B cell (primary cell): ENCODE measurements at regions not wholly inside any gene's neighbourhood (a gene's known extent, or its start where the extent isn't known, plus 50 kb on each side); places are given as distances from the start of the nearest gene placed in this dataset.
A peak's percentile ranks its signal among the peaks of the same experiment; 100 is the strongest.

Experiments used
- ATAC-seq: fragments of 200-7000 bp; cut with Tn5 transposase; one replicate; pipeline ENCODE4 v1.10.0; 2021; ENCODE audit warnings: low read depth, mild to moderate bottlenecking, moderate number of reproducible peaks, moderate library complexity
- CTCF ChIA-PET: fragments of 350-600 bp; sonication (Branson Sonifier 250); formaldehyde crosslinking; loops from one replicate; lab custom pipeline; 2021; ENCODE audit warnings: antibody characterized with exemption, inconsistent platforms; lab: Charles Lee
- POLR2A ChIA-PET: fragments of 350-600 bp; sonication (Branson Sonifier 250); formaldehyde crosslinking; loops from one replicate; lab custom pipeline; 2021; ENCODE audit warnings: antibody characterized with exemption; lab: Charles Lee
- DNase-seq: peaks from one replicate; pipeline ENCODE4 v3.0.0; 2013
- H2AFZ ChIP-seq: 2 replicates; pipeline ENCODE4 v1.6.1; 2012; ENCODE audit warnings: mild to moderate bottlenecking, low read depth, low read length; ENCODE audit not compliant: insufficient read depth, poor library complexity, severe bottlenecking
- H3K27ac ChIP-seq, 2 donors: 1 replicate in 1 of 2; 2 replicates in 1 of 2; pipeline ENCODE4 v1.5.1; 2012 to 2013; ENCODE audit warnings: low read length in 2 of 2, mild to moderate bottlenecking in 2 of 2, moderate library complexity in 1 of 2
- H3K27me3 ChIP-seq, 4 experiments: fragments of 200-600 bp in 1 of 4; sonication (generic) in 1 of 4; replicated peaks in 1 of 4; 1 replicate in 2 of 4; 2 replicates in 2 of 4; pipeline versions ENCODE4 v1.6.1 to v1.7.0; 2013 to 2016; ENCODE audit warnings: low read length in 3 of 4, mild to moderate bottlenecking in 2 of 4, mixed read lengths in 1 of 4, moderate library complexity in 1 of 4; ENCODE audit not compliant: insufficient read depth in 4 of 4, control insufficient read depth in 3 of 4; ENCODE audit errors: control extremely low read depth in 1 of 4
- H3K36me3 ChIP-seq, 2 experiments: replicated peaks in 1 of 2; 1 replicate in 1 of 2; 2 replicates in 1 of 2; pipeline versions ENCODE4 v1.6.1 to v1.7.1; 2013; ENCODE audit warnings: low read length in 1 of 2; ENCODE audit not compliant: insufficient read depth in 2 of 2, control insufficient read depth in 1 of 2; ENCODE audit errors: control extremely low read depth in 1 of 2, extremely low read depth in 1 of 2
- H3K4me1 ChIP-seq, 2 donors: fragments of 200-600 bp in 1 of 2; sonication (generic) in 1 of 2; 1 replicate in 1 of 2; 2 replicates in 1 of 2; pipeline versions ENCODE4 v1.5.1 to v1.6.1; 2013 to 2017; ENCODE audit warnings: low read length in 2 of 2; ENCODE audit not compliant: control insufficient read depth in 2 of 2, insufficient read depth in 2 of 2
- H3K4me2 ChIP-seq: replicated peaks from 2 replicates; pipeline ENCODE3; 2012; ENCODE audit warnings: mild to moderate bottlenecking, low read depth, low read length; ENCODE audit not compliant: poor library complexity, severe bottlenecking
- H3K4me3 ChIP-seq, 5 experiments: fragments of 200-600 bp in 1 of 5; sonication (generic) in 1 of 5; 1 replicate in 3 of 5; 2 replicates in 2 of 5; pipeline versions ENCODE4 v1.5.1 to v1.7.0; 2011 to 2016; ENCODE audit warnings: low read length in 4 of 5, mild to moderate bottlenecking in 4 of 5, low read depth in 2 of 5, control low read depth in 1 of 5, moderate library complexity in 1 of 5; ENCODE audit not compliant: insufficient read depth in 1 of 5; ENCODE audit errors: control extremely low read depth in 1 of 5, extremely low read depth in 1 of 5
- H3K79me2 ChIP-seq: fragments of 200-600 bp; sonication (generic); one replicate; pipeline ENCODE4 v1.6.0; 2016; ENCODE audit warnings: low read length; ENCODE audit not compliant: control insufficient read depth, insufficient read depth
- H3K9ac ChIP-seq: fragments of 200-600 bp; sonication (generic); 2 replicates; pipeline ENCODE4 v1.6.1; 2017; ENCODE audit warnings: mild to moderate bottlenecking, low read length, moderate library complexity
- H3K9me3 ChIP-seq, 3 donors: one replicate each; pipeline versions ENCODE4 v1.6.1 to v1.7.1; 2013; ENCODE audit warnings: low read length in 2 of 3; ENCODE audit not compliant: control insufficient read depth in 2 of 3, insufficient read depth in 1 of 3; ENCODE audit errors: control extremely low read depth in 1 of 3
- H4K20me1 ChIP-seq: 2 replicates; pipeline ENCODE4 v1.6.0; 2012; ENCODE audit warnings: mild to moderate bottlenecking, low read length; ENCODE audit not compliant: insufficient read depth, control insufficient read depth, poor library complexity, severe bottlenecking
- H3K27ac Mint-ChIP-seq: one replicate; pipeline ENCODE4 v1.8.0; 2021; ENCODE audit warnings: mixed read lengths
- H3K27me3 Mint-ChIP-seq: one replicate; pipeline ENCODE4 v1.8.0; 2021; ENCODE audit warnings: mixed read lengths
- H3K4me1 Mint-ChIP-seq: one replicate; pipeline ENCODE4 v1.8.0; 2021; ENCODE audit warnings: mixed read lengths
- H3K4me3 Mint-ChIP-seq: one replicate; pipeline ENCODE4 v1.8.0; 2021; ENCODE audit warnings: mixed read lengths
- H3K9me3 Mint-ChIP-seq: one replicate; pipeline ENCODE4 v1.8.0; 2022; ENCODE audit warnings: mixed read lengths; ENCODE audit not compliant: insufficient read depth
- EZH2 ChIP-seq: IDR thresholded peaks from 2 replicates; pipeline ENCODE4 v1.6.1; 2012; ENCODE audit warnings: borderline replicate concordance, low read depth, mild to moderate bottlenecking, moderate library complexity, low read length; ENCODE audit not compliant: insufficient read depth, poor library complexity, severe bottlenecking
- WGBS: methylation state at CpG from one replicate; pipeline ENCODE4 v1.1.5; 2013; ENCODE audit warnings: missing lambda C conversion rate; ENCODE audit not compliant: insufficient coverage; 5-methylcytosine and 5-hydroxymethylcytosine counted together
- intact Hi-C: fragments of 100-400 bp; cut with micrococcal nuclease; formaldehyde crosslinking; loops from one replicate; pipeline ENCODE4 v1.10.0; 2022
- TF ChIP-seq, protein P1 (sequence below): fragments of 200-600 bp; IDR thresholded peaks from one replicate; pipeline ENCODE4 v1.8.0; 2022; ENCODE audit warnings: antibody characterized with exemption, mild to moderate bottlenecking

GRCh38 chr2:43160778-43161177 is 65.6 kb downstream of the ZFP36L2 start:
- no peak overlapping the region for H2AFZ ChIP-seq
- POLR2A ChIA-PET, result interaction anchor here (0.6 to 3.1 kb wide), 4 partner anchors 8 to 59 kb away, joined by 3 to 18 read pairs (median 8); no protein-coding TSS in a partner anchor
- H3K36me3 ChIP-seq, result no peaks in the 10 kb centered on the region
- Mint-ChIP-seq H3K4me1 (peaks cover 64% of the 10 kb centered on the region), H3K27me3 (no peaks in the 10 kb centered on the region), H3K9me3 (no peaks in the 10 kb centered on the region), H3K27ac (peak overlapping the region; percentile 26), H3K4me3 (no peak overlapping the region)
- peak overlapping the region; percentile 14 for H3K4me2 ChIP-seq
- H3K79me2 ChIP-seq, result no peaks in the 10 kb centered on the region
- ATAC-seq (no peak), DNase-seq (no peak)
- peak overlapping the region in 1 of 2 donors; percentile 32 for H3K27ac ChIP-seq
- no peaks in the 10 kb centered on the region for H4K20me1 ChIP-seq
- WGBS, result 95% methylated on average over 5 of the region's 5 CpGs
- no peak overlapping the region for H3K4me3 ChIP-seq
- H3K4me1 ChIP-seq, result peaks cover 27 to 54% of the 10 kb centered on the region in 2 donors
- CTCF ChIA-PET, result interaction anchor here (2.1 to 21.2 kb wide), 2 partner anchors 27 to 59 kb away, joined by 6 to 449 read pairs; partner anchors contain the start of gene ZFP36L2
- H3K27me3 ChIP-seq, result no peaks in the 10 kb centered on the region
- intact Hi-C loops, result no loop called here
- H3K9ac ChIP-seq, result no peak overlapping the region
- TF ChIP-seq EZH2, result no peak
- TF ChIP-seq, protein P1, sequence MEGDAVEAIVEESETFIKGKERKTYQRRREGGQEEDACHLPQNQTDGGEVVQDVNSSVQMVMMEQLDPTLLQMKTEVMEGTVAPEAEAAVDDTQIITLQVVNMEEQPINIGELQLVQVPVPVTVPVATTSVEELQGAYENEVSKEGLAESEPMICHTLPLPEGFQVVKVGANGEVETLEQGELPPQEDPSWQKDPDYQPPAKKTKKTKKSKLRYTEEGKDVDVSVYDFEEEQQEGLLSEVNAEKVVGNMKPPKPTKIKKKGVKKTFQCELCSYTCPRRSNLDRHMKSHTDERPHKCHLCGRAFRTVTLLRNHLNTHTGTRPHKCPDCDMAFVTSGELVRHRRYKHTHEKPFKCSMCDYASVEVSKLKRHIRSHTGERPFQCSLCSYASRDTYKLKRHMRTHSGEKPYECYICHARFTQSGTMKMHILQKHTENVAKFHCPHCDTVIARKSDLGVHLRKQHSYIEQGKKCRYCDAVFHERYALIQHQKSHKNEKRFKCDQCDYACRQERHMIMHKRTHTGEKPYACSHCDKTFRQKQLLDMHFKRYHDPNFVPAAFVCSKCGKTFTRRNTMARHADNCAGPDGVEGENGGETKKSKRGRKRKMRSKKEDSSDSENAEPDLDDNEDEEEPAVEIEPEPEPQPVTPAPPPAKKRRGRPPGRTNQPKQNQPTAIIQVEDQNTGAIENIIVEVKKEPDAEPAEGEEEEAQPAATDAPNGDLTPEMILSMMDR, result no peak
- no peaks in the 10 kb centered on the region for H3K9me3 ChIP-seq

DNA sequence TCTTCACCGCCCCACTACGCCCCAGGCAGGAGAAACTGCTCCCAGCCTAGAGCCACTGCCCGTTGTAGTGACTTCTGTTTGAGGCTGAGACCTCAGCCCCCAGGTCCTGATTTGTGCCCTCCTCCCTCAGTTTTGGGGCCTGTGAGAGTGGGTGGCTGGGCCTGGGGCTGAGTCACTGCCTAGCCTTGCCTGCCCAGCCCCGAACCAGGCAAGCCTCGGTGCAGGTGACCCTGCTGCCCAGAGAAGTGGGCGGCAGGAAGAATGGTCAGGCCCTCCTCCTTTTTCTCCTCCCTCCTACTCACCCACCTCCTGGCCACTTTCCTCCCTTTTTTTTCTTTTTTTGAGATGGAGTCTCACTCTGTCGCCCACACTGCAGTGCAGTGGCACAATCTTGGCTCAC is 66.6 kb downstream of the ZFP36L2 start:
- no peak overlapping the region for H2AFZ ChIP-seq
- no peak overlapping the region for H3K4me3 ChIP-seq
- no peaks in the 10 kb centered on the region for H3K9me3 ChIP-seq
- peak overlapping the region; percentile 64 for H3K4me2 ChIP-seq
- Mint-ChIP-seq H3K27ac (peak overlapping the region; percentile 97), H3K9me3 (no peaks in the 10 kb centered on the region), H3K27me3 (no peaks in the 10 kb centered on the region), H3K4me1 (peaks cover 56% of the 10 kb centered on the region), H3K4me3 (no peak overlapping the region)
- no peak for TF ChIP-seq EZH2
- TF ChIP-seq, protein P1, result no peak
- H3K27ac ChIP-seq, result peak overlapping the region; percentile 80 to 84
- CTCF ChIA-PET, result interaction anchor here (1.2 to 2.1 kb wide), 2 partner anchors 10 to 26 kb away, joined by 6 to 12 read pairs; no protein-coding TSS in a partner anchor
- H3K27me3 ChIP-seq, result no peaks in the 10 kb centered on the region
- no peaks in the 10 kb centered on the region for H3K79me2 ChIP-seq
- no peaks in the 10 kb centered on the region for H4K20me1 ChIP-seq
- no peak for DNase-seq
- peaks cover 27 to 48% of the 10 kb centered on the region in 2 donors for H3K4me1 ChIP-seq
- 85% methylated on average over 7 of the region's 7 CpGs for WGBS
- intact Hi-C loops, result loop anchor here (1.0 to 10.0 kb wide), 6 partner anchors 10 to 1055 kb away; no protein-coding TSS in a partner anchor
- H3K9ac ChIP-seq, result no peak overlapping the region
- no peaks in the 10 kb centered on the region for H3K36me3 ChIP-seq
- POLR2A ChIA-PET, result interaction anchor here (0.8 to 3.1 kb wide), 5 partner anchors 9 to 64 kb away, joined by 3 to 18 read pairs (median 5); no protein-coding TSS in a partner anchor
- no peak for ATAC-seq
